ENCODE measurements at regions not wholly inside any gene's neighbourhood (a gene's known extent, or its start where the extent isn't known, plus 50 kb on each side); places are given as distances from the start of the nearest gene placed in this dataset.

GRCh38 chr6:145187491-145188206, 547.7 kb downstream of the EPM2A start:
- DNase-seq: no peak

DNA sequence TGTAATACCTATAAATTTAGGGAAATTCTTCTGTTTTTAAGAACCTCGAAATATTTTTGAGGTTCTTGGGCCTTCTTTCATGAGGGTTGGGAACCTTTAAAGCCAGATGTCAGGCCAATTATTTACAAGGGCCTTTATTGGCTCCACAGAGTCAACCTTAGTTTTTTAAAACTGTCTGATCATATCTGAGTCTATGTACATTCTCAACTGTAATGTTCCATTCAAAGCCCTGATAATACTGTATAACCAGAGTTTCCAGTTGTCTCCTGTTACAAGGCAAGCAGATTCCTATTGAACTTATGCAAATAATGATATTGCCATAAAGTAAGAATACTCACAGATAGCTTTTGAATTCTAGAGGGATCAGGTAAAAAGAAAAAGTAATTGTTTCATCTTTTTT, 545.5 kb downstream of the EPM2A start:
- no peak for DNase-seq

DNA sequence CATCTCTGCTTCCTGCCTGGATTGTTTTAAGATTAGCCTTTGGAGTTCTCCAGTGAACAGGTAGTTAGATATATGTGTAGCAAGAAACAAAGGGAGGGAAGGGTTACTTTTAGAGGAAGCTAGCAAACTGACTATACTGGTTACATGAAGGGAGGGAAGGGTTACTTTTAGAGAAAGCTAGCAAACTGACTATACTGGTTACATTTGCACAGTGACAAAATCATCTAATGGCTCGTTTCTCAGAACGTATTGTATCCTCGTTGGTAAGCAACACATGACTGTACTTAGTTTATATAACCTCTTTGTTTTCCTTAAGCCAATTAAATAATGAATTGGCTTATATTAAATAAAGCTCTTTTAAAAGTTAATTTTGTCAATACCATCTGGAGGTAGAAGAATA, 540.9 kb downstream of the EPM2A start:
- no peak for DNase-seq

DNA sequence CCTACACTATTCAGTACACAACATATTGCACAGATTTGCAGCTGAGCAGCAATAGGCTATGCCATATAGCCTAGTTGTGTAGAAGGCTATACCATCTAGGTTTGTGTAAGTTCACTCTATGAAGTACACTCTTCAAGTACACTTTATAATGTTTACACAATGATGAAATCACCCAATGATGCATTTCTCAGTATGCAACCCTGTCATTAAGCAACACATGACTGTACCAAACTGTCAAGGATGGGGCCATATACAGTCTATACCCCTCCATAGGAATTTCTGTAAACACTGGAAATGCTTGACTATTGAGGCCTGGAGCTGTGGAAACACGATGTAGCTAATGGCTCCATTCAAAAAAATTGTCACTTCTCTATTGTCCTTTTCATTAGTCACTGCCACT, 535.4 kb downstream of the EPM2A start:
- no peak for DNase-seq

GRCh38 chr6:145204301-145204700, 531.0 kb downstream of the EPM2A start:
- no peak for DNase-seq

DNA sequence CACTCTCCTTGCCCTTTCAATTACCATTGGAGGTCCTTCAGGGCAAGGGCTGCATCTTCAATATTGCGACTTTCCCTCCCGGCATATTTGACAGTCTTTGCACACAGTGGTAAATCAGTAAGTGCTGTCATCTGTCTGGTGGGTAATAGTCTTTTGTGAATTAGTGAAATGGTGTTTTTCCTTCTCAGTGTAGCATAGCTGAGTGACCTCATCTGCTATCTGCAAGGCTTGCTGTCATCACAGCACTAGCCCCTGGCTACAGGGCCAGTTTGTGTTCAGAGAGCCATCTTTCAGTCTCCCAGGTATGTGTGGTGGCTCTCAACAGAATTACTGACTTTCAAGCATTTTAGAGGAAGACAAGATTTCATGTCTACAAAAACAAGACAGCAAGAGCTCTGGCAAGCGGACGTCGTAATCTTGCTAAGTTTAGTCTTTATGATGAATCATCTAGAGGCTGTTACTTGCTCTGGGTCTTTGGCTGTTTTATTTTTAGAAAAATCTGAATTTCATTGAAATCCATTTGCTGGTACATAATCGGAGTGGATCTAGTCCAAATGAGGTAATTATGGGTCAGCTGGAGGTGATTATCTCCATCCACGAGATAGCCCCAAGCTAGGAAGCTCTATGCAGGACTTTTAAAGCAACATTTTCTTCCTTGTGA, 528.9 kb downstream of the EPM2A start:
- DNase-seq: no peak

DNA sequence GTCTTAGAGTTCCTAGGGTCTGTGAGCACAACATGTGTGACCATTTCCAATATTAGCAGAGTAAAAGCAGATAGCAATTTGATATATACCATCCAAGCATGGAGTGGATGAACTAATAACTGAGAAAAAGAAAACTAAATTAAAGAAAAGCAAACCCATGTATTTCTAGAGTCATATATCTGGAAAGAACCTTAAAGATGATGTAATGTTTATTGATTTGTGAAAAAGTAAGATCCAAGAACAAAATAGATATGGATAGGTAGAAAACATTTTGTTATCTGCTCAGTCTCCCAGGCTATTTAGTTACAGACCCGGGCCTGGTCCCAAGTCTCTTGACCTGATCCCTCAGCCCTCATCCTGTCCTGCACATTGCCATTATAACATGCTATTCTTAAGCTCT, 526.8 kb downstream of the EPM2A start:
- no peak for DNase-seq

- no peak for DNase-seq
Observed at GRCh38 chr6:145209272-145209671, 526.0 kb downstream of the EPM2A start.

DNA sequence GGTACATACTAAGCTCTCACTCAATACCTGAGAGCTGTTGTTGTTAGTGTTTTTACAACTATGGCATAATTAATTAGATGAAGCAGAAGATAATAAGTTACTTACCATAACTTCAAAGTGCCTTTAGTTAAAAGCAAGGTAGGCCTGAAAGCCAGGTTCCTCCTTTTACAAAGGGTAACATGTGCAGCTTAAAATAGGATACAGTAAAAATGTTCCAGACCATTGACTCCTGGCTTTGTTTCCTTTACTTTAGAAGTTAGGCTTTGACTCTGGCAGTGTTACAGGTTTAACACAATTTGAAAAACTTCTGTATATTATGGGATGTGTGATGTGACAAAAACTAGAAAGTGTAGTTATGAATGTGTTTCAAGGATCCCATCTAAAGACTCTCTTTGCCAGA, 522.5 kb downstream of the EPM2A start:
- peak; percentile 53 for DNase-seq

DNA sequence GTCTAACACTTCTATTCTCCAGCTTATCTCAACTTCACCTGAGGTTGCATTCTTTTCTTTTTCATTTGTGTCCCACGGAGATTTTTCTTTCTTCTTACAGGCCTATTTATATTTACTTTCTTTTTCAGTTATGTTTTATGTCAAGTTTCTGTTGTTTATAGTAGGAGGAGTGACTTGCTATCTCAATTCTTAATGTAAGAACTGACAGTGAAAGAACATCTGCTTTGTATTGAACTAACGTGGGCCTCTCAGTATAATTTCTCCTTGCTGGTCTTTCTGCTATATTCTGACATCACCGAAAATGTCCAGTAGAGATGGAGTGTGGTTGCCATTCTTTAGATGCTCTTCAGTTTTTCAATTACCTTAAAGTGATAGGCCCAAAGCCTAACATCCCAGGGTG, 521.7 kb downstream of the EPM2A start:
- no peak for DNase-seq

DNA sequence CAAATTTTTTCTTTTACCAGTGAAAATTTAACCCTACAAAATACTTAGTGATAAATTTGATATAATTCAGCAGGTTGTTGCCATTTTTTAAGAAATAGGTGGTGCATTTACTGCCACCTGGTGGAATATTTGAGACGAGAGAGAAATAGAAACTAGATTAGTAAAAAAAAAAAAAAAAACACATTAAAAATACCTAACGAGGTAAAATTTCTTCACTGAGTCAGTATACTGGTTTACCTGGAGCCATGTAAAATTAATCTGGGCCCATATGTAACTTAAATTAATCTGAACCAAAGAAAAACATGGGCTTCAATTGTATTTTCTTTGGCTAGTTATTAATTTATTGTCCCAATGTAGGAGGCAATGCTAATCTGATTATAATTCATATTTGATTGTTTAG, 520.8 kb downstream of the EPM2A start:
- DNase-seq: peak; percentile 54

GRCh38 chr6:145224450-145224849, 510.9 kb downstream of the EPM2A start:
- no peak for DNase-seq

- DNase-seq: no peak
Observed at GRCh38 chr6:145225500-145225899, 509.8 kb downstream of the EPM2A start.

- no peak for DNase-seq
Observed at GRCh38 chr6:145227593-145227992, 507.7 kb downstream of the EPM2A start.

- no peak for DNase-seq
Observed at GRCh38 chr6:145228962-145229582, 506.2 kb downstream of the EPM2A start.

GRCh38 chr6:145233955-145234354, 501.4 kb downstream of the EPM2A start:
- DNase-seq: no peak

DNA sequence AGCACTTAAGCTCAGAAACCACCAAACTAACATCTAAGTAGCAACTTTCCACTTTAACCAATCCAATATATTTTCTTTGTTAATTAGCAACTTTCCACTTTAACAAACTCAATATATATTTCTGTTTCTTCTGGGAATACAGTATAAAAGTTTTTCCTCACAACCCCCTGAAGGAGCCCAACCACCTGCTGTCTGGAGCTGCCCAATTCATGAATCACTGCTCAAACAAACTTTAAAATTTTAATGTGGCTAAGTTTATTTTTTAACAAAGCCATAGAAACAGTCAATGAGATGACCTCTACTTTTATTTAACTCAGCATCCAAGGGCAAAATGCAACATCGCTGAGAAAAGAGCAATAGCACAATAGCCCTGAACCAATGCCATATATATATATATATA, 500.1 kb downstream of the EPM2A start:
- DNase-seq: no peak

DNA sequence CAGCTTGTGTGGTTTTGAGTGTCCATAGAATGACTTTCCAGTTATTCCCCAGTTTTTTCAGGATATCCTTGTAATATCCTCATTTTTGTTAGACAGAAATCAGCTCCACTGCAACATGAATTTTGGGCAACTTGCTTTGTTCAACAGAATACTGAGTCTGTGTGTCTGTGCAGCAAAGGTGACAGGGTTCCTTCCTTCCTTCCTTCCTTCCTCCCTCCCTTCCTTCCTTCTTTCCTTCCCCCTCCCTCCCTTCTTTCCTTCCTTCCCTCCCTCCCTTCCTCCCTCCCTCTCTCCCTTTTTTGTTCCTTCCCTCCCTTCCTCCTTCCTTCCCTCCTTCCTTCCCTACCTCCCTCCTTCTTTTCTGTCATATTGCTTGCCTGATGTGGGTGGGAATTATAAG, 496.5 kb downstream of the EPM2A start:
- no peak for DNase-seq

DNA sequence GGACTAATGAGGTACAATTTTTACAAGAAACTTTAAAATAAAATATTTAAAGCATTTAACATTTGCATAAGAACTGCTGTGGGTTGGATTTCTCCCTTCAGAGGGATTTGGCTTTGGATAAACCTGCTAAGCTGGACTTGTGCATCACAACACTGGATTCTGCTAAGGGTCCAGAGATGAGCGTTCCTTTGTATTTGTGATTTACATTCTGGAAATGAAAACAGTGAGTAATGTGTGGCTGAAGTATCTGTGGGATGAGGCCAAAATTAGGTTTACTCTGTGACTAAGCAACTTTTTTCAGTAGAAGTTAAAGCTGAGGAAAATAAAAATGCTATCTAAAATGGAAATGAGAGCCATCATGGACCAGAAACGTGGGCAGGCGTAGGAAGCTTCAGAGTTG, 494.3 kb downstream of the EPM2A start:
- DNase-seq: no peak

DNA sequence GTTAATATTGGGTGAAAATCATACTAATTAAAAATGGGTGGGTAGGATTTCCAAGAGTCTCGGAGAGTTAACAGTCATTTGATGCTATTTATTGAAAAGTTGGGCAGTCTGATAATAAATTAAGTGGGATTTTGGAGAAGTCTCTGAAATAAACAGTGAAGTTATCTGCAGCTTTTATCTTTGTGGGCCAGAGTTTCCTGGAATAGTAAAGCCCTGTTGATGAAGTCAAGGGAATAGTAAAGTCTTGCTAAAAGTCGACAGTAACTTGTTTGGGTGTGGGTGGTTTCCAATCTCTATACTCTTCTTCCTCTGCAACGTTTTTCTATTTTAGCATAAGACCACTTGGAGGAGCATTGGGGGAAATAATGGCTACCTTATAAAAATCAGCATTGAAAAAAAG, 493.6 kb downstream of the EPM2A start:
- DNase-seq: no peak

- no peak for DNase-seq
Observed at GRCh38 chr6:145244349-145245100, 490.8 kb downstream of the EPM2A start.

GRCh38 chr6:145245119-145245518, 490.2 kb downstream of the EPM2A start:
- no peak for DNase-seq
